SK-N-SH (cell line): ENCODE measurements at regions not wholly inside any gene's neighbourhood (a gene's known extent, or its start where the extent isn't known, plus 50 kb on each side); places are given as distances from the start of the nearest gene placed in this dataset.
"Not testable (repeated sequence)": the region's sequence is repeated elsewhere in the genome, so short reads cannot be mapped to it uniquely, and the experiment has no call there.

Experiments used
- CTCF ChIA-PET: fragments of 300-600, 350-600 bp; formaldehyde crosslinking; extraction: SDS; loops from one replicate; lab custom pipeline; 2021; lab: Yijun Ruan, JAX
- POLR2A ChIA-PET: fragments of 350-600 bp; sonication (Branson Sonifier 250); formaldehyde crosslinking; extraction: SDS; loops from one replicate; lab custom pipeline; 2020; ENCODE audit warnings: antibody characterized with exemption, inconsistent platforms; lab: Yijun Ruan, JAX
- DNase-seq: peaks from one replicate; pipeline ENCODE4 v3.0.0; 2012
- H2AFZ ChIP-seq: fragments of 200-600 bp; sonication (generic); 2 replicates; pipeline ENCODE4 v1.8.1; 2016; ENCODE audit warnings: antibody characterized with exemption, mild to moderate bottlenecking, low read depth
- H3F3A ChIP-seq: fragments of 200-600 bp; sonication (generic); replicated peaks from 2 replicates; pipeline ENCODE3; 2016; ENCODE audit warnings: antibody characterized with exemption, mild to moderate bottlenecking; ENCODE audit not compliant: insufficient read depth
- H3K27ac ChIP-seq, 2 experiments: fragments of 200-500 bp in 1 of 2; fragments of 200-600 bp in 1 of 2; sonication (Bioruptor generic) in 1 of 2; sonication (generic), shearing (Covaris generic) in 1 of 2; 2 replicates each; pipeline versions ENCODE4 v1.5.1 to v1.6.1; 2014 to 2016; ENCODE audit warnings: low read depth in 2 of 2, inconsistent platforms in 1 of 2, low read length in 1 of 2, mild to moderate bottlenecking in 1 of 2, mixed read lengths in 1 of 2
- H3K27me3 ChIP-seq: fragments of 200-600 bp; sonication (generic), shearing (Covaris generic); 2 replicates; pipeline ENCODE4 v1.6.1; 2016; ENCODE audit warnings: mixed run types; ENCODE audit not compliant: insufficient read depth
- H3K36me3 ChIP-seq, 2 experiments: fragments of 200-500 bp in 1 of 2; fragments of 200-600 bp in 1 of 2; sonication (Bioruptor generic) in 1 of 2; sonication (generic) in 1 of 2; replicated peaks in 1 of 2; 2 replicates each; pipeline versions ENCODE3 to v1.5.1; 2014 to 2016; ENCODE audit warnings: low read length in 1 of 2, mild to moderate bottlenecking in 1 of 2; ENCODE audit not compliant: insufficient read depth in 2 of 2, control insufficient read depth in 1 of 2
- H3K4me1 ChIP-seq, 2 experiments: fragments of 200-500 bp in 1 of 2; fragments of 200-600 bp in 1 of 2; sonication (Bioruptor generic) in 1 of 2; sonication (generic), shearing (Covaris generic) in 1 of 2; 2 replicates each; pipeline versions ENCODE4 v1.5.1 to v1.6.1; 2014 to 2016; ENCODE audit warnings: low read depth in 1 of 2, low read length in 1 of 2, mixed run types in 1 of 2; ENCODE audit not compliant: insufficient read depth in 2 of 2, control insufficient read depth in 1 of 2
- H3K4me2 ChIP-seq: fragments of 200-600 bp; sonication (generic), shearing (Covaris generic); 2 replicates; pipeline ENCODE4 v1.6.1; 2017; ENCODE audit warnings: mixed run types
- H3K4me3 ChIP-seq, 2 experiments: fragments of 200-500 bp in 1 of 2; fragments of 200-600 bp in 1 of 2; sonication (Bioruptor generic) in 1 of 2; sonication (generic), shearing (Covaris generic) in 1 of 2; 2 replicates each; pipeline versions ENCODE4 v1.5.1 to v1.8.1; 2014 to 2016; ENCODE audit warnings: low read depth in 2 of 2, inconsistent platforms in 1 of 2, low read length in 1 of 2, mild to moderate bottlenecking in 1 of 2, mixed read lengths in 1 of 2, moderate library complexity in 1 of 2
- H3K79me2 ChIP-seq: fragments of 200-600 bp; sonication (generic); 2 replicates; pipeline ENCODE4 v1.8.1; 2017; ENCODE audit warnings: mild to moderate bottlenecking; ENCODE audit not compliant: insufficient read depth
- H3K9ac ChIP-seq: fragments of 200-600 bp; sonication (generic); 2 replicates; pipeline ENCODE4 v1.6.1; 2017; ENCODE audit warnings: mixed run types
- H3K9me2 ChIP-seq: fragments of 200-600 bp; sonication (generic); 2 replicates; pipeline ENCODE4 v1.6.1; 2017; ENCODE audit warnings: mixed run types
- H3K9me3 ChIP-seq: fragments of 200-600 bp; sonication (generic); 2 replicates; pipeline ENCODE4 v1.6.1; 2017; ENCODE audit warnings: mixed run types, mild to moderate bottlenecking, moderate library complexity
- H4K20me1 ChIP-seq: fragments of 200-600 bp; sonication (generic); 2 replicates; pipeline ENCODE4 v1.6.1; 2017; ENCODE audit warnings: mild to moderate bottlenecking, mixed run types; ENCODE audit not compliant: insufficient read depth
- CTCF ChIP-seq: fragments of 200-600 bp; sonication (generic); IDR thresholded peaks from 2 replicates; pipeline ENCODE4 v1.6.1; 2017; ENCODE audit warnings: antibody characterized with exemption, mild to moderate bottlenecking, moderate library complexity
- EP300 ChIP-seq, 2 experiments: IDR thresholded peaks; 2 replicates each; pipeline versions ENCODE4 v1.4.0 to v1.6.1; 2012; ENCODE audit warnings: borderline replicate concordance in 1 of 2, low read depth in 1 of 2, low read length in 1 of 2
- FOXM1 ChIP-seq: IDR thresholded peaks from 2 replicates; pipeline ENCODE4 v1.4.0; 2012; ENCODE audit warnings: low read depth, mild to moderate bottlenecking
- MAX ChIP-seq: IDR thresholded peaks from 2 replicates; pipeline ENCODE4 v1.4.0; 2012; ENCODE audit warnings: low read depth
- MEF2A ChIP-seq: IDR thresholded peaks from 2 replicates; pipeline ENCODE4 v1.4.0; 2012; ENCODE audit warnings: low read depth, borderline replicate concordance
- NFIC ChIP-seq: IDR thresholded peaks from 2 replicates; pipeline ENCODE4 v1.4.0; 2012; ENCODE audit warnings: borderline replicate concordance
- NRF1 ChIP-seq: IDR thresholded peaks from 2 replicates; pipeline ENCODE4 v1.6.1; 2012; ENCODE audit warnings: low read depth, mild to moderate bottlenecking, low read length
- RAD21 ChIP-seq: IDR thresholded peaks from 2 replicates; pipeline ENCODE4 v1.6.1; 2012; ENCODE audit warnings: mild to moderate bottlenecking, low read length
- RXRA ChIP-seq: IDR thresholded peaks from 2 replicates; pipeline ENCODE4 v1.4.0; 2012; ENCODE audit warnings: low read depth, mild to moderate bottlenecking, borderline replicate concordance
- TCF12 ChIP-seq: IDR thresholded peaks from 2 replicates; pipeline ENCODE4 v1.4.0; 2012
- WGBS: methylation state at CpG from one replicate; pipeline ENCODE4 v1.1.6; 2017; ENCODE audit warnings: low lambda C conversion rate; 5-methylcytosine and 5-hydroxymethylcytosine counted together

GRCh38 chr2:236354973-236355595 lies 90.9 kb upstream of the ASB18 start:
- no peak overlapping the region for H3K27ac ChIP-seq
- H3K36me3 ChIP-seq = no peaks in the 10 kb centered on the region
- TF ChIP-seq NRF1 = no peak
- no peak for TF ChIP-seq FOXM1
- no peak for TF ChIP-seq TCF12
- TF ChIP-seq MEF2A = no peak
- no peak for TF ChIP-seq NFIC
- no peak for TF ChIP-seq MAX
- no peak for TF ChIP-seq RXRA
- TF ChIP-seq CTCF = no peak
- TF ChIP-seq, all 33 proteins: peak for 0
- H3K9me2 ChIP-seq = no peaks in the 10 kb centered on the region
- H4K20me1 ChIP-seq = no peaks in the 10 kb centered on the region
- POLR2A ChIA-PET = no interaction called here
- no peaks in the 10 kb centered on the region for H3F3A ChIP-seq
- no peak overlapping the region for H3K9ac ChIP-seq
- DNase-seq = no peak
- no peak overlapping the region for H3K4me3 ChIP-seq
- no peaks in the 10 kb centered on the region for H3K79me2 ChIP-seq
- no peak overlapping the region for H3K4me2 ChIP-seq
- H2AFZ ChIP-seq = no peak overlapping the region
- CTCF ChIA-PET = interaction anchor here (1.0 to 4.1 kb wide), 2 partner anchors 673 to 709 kb away, joined by 3 to 84 read pairs; no protein-coding TSS in a partner anchor
- WGBS = 73% methylated on average over 16 of the region's 21 CpGs
- H3K27me3 ChIP-seq = no peaks in the 10 kb centered on the region
- H3K9me3 ChIP-seq = no peaks in the 10 kb centered on the region
- no peaks in the 10 kb centered on the region; a peak in 1 of 4 replicates for H3K4me1 ChIP-seq

GRCh38 chr2:236355911-236356310 lies 91.7 kb upstream of the ASB18 start:
- H3K36me3 ChIP-seq = no peaks in the 10 kb centered on the region

GRCh38 chr2:236356321-236356720 lies 92.1 kb upstream of the ASB18 start:
- H4K20me1 ChIP-seq, DNase-seq, H3K9ac ChIP-seq, POLR2A ChIA-PET, H3K4me3 ChIP-seq, H3F3A ChIP-seq, H2AFZ ChIP-seq, H3K9me3 ChIP-seq, H3K27ac ChIP-seq, H3K4me2 ChIP-seq, H3K79me2 ChIP-seq, H3K4me1 ChIP-seq, H3K27me3 ChIP-seq, H3K36me3 ChIP-seq, H3K9me2 ChIP-seq: not testable (repeated sequence)
- WGBS = 67% methylated on average over 4 of the region's 11 CpGs
- CTCF ChIA-PET = interaction anchor here (1.0 kb wide), 1 partner anchor 672 kb away, joined by 3 read pairs; no protein-coding TSS in a partner anchor

More at GRCh38 chr2:236355911-236356310, 91.7 kb upstream of the ASB18 start:
- Histone ChIP-seq H3F3A (no peaks in the 10 kb centered on the region), H3K27ac (no peak overlapping the region), H3K9me3 (no peaks in the 10 kb centered on the region), H3K4me1 (no peaks in the 10 kb centered on the region; a peak in 1 of 4 replicates), H3K79me2 (no peaks in the 10 kb centered on the region), H3K9me2 (no peaks in the 10 kb centered on the region), H2AFZ (no peak overlapping the region), H4K20me1 (no peaks in the 10 kb centered on the region), H3K27me3 (no peaks in the 10 kb centered on the region), H3K4me3 (no peak overlapping the region), H3K4me2 (no peak overlapping the region), H3K9ac (no peak overlapping the region)
- no peak for DNase-seq
- TF ChIP-seq RXRA (no peak), EP300 (IDR thresholded peaks at IDR 0.05; ENCODE audit: borderline replicate concordance in 1 of 2, low read depth in 1 of 2, low read length in 1 of 2) (no peak), RAD21 (no peak), FOXM1 (no peak)
- ChIA-PET CTCF (interaction anchor here (1.0 kb wide), 1 partner anchor 672 kb away, joined by 3 read pairs; no protein-coding TSS in a partner anchor), POLR2A (no interaction called here)
- WGBS = 76% methylated on average over 3 of the region's 9 CpGs

GRCh38 chr2:236358482-236358881 lies 94.3 kb upstream of the ASB18 start:
- POLR2A ChIA-PET, H3K4me2 ChIP-seq, H3K79me2 ChIP-seq, H3K27ac ChIP-seq, DNase-seq, H2AFZ ChIP-seq, H3K9ac ChIP-seq, H3K4me3 ChIP-seq, H3K4me1 ChIP-seq, H3K9me2 ChIP-seq, H4K20me1 ChIP-seq, H3K36me3 ChIP-seq, H3F3A ChIP-seq, H3K27me3 ChIP-seq, CTCF ChIA-PET, H3K9me3 ChIP-seq: not testable (repeated sequence)
- 68% methylated on average over 6 of the region's 10 CpGs for WGBS
